GM12875 (cell line): ENCODE measurements at regions not wholly inside any gene's neighbourhood (a gene's known extent, or its start where the extent isn't known, plus 50 kb on each side); places are given as distances from the start of the nearest gene placed in this dataset.

Experiments
- H3K4me3 ChIP-seq: one replicate; pipeline ENCODE4 v1.5.1; 2011; ENCODE audit warnings: low read depth, low read length, control low read depth
- TF ChIP-seq, protein P1 (sequence below): IDR thresholded peaks from 2 replicates; pipeline ENCODE4 v1.5.1; 2011; ENCODE audit warnings: low read depth, mild to moderate bottlenecking, control low read depth, inconsistent platforms, low read length, moderate library complexity, borderline replicate concordance; ENCODE audit not compliant: insufficient read depth

DNA sequence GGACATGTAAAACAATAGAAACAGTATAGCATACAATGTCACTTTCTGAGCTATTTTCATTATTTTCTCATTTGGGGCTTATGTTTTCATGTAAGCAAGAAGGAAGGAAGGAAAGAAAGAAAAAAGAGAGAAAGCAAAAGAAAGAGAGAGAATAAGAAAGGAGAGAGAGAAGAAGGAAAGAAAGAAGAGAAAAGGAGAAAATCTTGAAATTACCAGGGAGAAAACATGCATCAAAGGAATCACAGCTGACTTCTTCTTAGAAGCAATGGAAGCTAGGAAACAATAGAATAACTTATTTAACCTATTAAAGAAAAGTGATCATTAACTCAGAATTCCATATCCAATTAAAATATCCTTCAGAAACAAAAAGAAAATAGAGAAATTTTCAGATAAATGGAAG is 471.5 kb downstream of the OCA2 start:
- TF ChIP-seq, protein P1, sequence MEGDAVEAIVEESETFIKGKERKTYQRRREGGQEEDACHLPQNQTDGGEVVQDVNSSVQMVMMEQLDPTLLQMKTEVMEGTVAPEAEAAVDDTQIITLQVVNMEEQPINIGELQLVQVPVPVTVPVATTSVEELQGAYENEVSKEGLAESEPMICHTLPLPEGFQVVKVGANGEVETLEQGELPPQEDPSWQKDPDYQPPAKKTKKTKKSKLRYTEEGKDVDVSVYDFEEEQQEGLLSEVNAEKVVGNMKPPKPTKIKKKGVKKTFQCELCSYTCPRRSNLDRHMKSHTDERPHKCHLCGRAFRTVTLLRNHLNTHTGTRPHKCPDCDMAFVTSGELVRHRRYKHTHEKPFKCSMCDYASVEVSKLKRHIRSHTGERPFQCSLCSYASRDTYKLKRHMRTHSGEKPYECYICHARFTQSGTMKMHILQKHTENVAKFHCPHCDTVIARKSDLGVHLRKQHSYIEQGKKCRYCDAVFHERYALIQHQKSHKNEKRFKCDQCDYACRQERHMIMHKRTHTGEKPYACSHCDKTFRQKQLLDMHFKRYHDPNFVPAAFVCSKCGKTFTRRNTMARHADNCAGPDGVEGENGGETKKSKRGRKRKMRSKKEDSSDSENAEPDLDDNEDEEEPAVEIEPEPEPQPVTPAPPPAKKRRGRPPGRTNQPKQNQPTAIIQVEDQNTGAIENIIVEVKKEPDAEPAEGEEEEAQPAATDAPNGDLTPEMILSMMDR, result no peak
- no peak overlapping the region for H3K4me3 ChIP-seq

DNA sequence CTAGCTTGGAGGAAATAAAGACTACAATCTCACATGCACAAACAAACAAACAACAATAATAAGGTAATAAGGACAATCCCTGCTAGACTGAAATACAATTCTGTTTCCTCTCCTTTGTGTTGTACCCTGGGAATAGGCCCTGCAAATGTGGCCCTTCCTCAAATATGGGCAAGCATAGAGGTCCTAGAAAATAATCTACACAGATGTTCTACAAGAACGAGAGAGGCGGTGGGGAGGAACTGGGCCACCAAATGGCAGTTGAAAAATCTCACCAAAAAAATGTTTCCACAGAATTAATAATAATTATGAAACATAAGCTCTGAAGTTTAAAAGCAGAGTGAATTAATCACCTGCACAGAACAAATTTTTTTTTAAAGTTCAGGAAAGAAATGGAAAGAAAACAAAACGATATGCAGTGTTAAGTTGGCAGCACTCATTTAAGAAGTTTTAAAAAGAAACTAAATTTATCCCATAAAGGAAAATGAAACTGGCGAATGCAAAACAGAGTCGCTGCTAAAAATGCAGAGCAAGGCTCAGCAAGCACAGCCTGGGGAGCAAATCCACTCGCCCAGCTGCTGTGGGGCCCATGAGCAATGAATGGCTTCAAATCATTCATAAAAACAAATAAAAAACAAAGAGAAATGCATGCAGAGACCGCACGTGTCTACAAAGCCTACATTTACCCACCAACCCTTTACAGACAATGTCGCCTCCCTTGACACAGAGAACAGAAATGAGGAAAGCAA is 475.4 kb downstream of the OCA2 start:
- H3K4me3 ChIP-seq, result no peak overlapping the region
- TF ChIP-seq, protein P1, result no peak

DNA sequence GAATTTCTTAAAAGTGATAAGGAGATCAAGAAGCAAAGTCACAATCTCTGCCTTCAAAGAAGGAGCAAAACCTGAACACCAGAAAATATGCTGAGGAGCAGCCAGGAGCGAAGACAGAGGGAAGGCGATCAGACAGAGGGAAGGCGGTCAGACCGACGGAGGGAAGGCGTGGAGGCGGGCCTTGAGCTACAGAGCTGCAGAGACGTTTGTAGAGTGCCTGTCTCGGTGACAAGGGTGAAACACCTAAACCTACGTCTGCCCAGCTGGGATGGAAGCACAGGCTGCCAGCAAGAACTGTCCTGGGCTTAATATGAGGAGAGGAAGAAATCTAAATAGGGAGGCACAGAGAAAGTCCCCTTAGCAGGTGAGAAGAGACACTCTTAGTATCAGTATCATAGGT is 476.0 kb downstream of the OCA2 start:
- TF ChIP-seq, protein P1, result no peak
- no peak overlapping the region for H3K4me3 ChIP-seq

DNA sequence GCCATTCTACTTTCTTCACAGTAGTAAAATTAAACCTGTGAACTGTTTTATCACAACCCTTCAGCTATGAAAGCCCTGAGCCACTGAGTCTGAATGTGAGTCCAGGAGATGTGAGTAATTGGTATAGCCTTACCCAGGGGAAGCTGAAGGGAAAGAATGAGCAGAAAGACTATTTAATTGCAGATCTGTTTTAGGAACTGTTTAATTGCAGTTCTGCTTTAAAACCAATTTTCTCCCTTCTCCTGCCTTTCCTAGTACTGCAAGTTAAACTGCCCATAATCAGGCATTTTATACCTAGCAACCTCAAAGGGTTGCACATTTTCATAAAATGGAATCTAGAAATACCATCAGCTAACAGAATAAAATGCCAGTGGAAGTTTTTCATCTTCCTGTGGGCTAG is 476.7 kb downstream of the OCA2 start:
- no peak overlapping the region for H3K4me3 ChIP-seq
- TF ChIP-seq, protein P1, result no peak

DNA sequence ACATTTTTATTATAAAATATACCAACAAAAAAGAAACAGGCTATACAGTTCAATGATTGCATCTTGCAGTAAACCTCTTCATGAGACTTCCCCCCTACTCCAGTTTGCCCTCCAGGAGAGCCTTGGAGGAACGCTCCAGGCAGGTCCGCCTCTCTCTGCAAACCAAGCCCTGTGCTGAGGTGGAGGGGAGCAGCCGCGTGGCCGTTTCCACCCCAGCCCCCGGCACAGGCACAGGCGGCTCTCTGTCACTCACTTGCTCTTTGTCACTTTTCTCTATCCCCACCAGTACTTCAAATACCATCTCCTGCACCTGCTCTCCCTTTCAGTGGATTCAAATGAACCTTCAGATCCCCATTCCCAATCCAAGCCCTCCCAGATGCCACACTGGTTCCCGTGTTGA is 479.9 kb downstream of the OCA2 start:
- TF ChIP-seq, protein P1, result no peak
- H3K4me3 ChIP-seq, result no peak overlapping the region

DNA sequence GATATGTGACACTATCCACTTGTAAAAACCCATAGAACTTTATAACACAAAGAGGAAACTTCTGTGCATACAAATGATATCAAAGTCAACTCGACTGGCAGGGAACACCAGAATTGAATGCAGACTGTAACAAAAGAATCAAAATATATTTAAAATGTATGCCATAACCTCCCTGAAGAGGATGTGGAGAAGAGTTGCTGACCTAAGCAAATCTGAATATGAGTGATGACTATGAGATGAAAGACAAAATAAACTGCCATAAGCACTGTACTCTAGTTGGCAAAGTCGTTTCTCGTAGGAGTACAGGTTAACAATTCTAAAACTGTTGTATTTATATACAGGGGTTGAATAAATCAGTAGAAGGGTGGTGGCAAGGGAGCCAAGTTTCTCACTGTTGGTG is 482.1 kb downstream of the OCA2 start:
- TF ChIP-seq, protein P1, result no peak
- H3K4me3 ChIP-seq, result no peak overlapping the region

DNA sequence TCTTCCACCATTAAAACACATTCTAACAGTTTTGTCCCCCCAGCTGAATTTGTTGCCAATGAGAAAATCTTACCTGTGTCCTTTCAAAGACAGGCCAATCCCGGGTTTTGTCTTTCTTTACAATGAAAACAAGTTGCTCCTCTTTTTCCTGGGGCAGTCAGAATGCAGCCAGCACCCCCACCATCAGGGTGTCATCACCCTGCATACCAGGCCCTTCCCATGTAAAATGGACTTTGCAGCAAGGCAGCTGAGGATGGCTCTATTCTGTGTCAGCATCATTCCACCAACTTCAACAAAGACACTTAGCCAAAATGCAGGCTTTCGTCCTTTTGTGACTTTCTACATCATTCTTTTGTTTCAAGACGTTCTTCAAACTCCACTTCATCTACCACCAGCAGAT is 490.9 kb downstream of the OCA2 start:
- H3K4me3 ChIP-seq, result no peak overlapping the region
- TF ChIP-seq, protein P1, result no peak
